ENCODE measurements at regions not wholly inside any gene's neighbourhood (a gene's known extent, or its start where the extent isn't known, plus 50 kb on each side); places are given as distances from the start of the nearest gene placed in this dataset.

DNA sequence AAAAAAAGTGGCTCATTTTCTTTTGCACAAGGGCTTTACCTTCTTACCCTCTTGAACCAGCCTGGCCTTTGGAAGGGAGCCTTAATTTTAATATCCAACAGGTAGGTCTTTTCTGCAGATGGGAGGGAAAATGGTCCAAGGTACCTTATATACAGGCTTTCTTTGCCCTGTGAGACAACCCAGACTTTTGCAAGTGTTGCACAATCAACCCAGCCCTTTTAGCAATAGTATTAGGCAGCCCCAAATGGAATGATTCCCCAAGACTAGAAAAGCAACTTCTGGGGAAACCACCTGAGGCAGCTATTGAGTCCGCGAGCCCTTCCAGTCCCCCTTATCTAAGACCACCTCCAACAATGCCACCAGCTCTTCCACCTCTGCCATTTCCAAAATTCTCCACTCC lies 1138.3 kb downstream of the XPNPEP1 start:
- Histone ChIP-seq H3K27me3 (ENCODE audit: control insufficient read depth in 1 of 2, insufficient read depth in 2 of 2, low read length in 2 of 2) (no peaks in the 10 kb centered on the region), H3K9me3 (ENCODE audit: control insufficient read depth in 2 of 2, low read length in 2 of 2) (peaks cover 6 to 14% of the 10 kb centered on the region in 2 donors), H3K36me3 (ENCODE audit: control insufficient read depth in 2 of 2, insufficient read depth in 2 of 2, low read length in 2 of 2) (no peaks in the 10 kb centered on the region), H3K27ac (ENCODE audit: low read length) (no peak overlapping the region), H3K4me1 (ENCODE audit: control insufficient read depth, insufficient read depth, low read length) (no peaks in the 10 kb centered on the region), H3K9ac (ENCODE audit: low read length in 2 of 2) (no peak overlapping the region), H3K4me3 (ENCODE audit: low read length in 2 of 2) (no peak overlapping the region)

DNA sequence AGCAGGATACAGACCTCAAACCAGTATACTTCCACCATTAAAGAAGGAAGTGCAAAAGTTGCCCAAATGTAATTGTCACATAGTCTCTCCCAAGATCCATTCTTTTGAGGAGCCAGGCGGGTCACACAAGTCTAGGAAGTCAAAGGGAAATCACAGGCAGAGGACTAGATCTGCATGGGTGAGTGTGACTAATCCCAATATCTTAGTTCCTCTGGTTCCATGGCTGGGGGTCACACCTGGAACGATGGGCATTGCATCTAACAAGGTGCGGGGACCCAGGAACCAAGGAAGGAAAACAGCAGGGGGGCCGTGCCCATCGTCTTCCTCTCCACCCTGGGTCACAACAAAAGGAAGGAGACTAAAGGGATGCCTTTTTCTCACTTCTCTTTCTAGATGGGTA lies 1138.8 kb downstream of the XPNPEP1 start:
- Histone ChIP-seq H3K27ac (ENCODE audit: low read length) (no peak overlapping the region), H3K27me3 (ENCODE audit: control insufficient read depth in 1 of 2, insufficient read depth in 2 of 2, low read length in 2 of 2) (no peaks in the 10 kb centered on the region), H3K36me3 (ENCODE audit: control insufficient read depth in 2 of 2, insufficient read depth in 2 of 2, low read length in 2 of 2) (no peaks in the 10 kb centered on the region), H3K4me3 (ENCODE audit: low read length in 2 of 2) (no peak overlapping the region), H3K9ac (ENCODE audit: low read length in 2 of 2) (no peak overlapping the region), H3K4me1 (ENCODE audit: control insufficient read depth, insufficient read depth, low read length) (no peaks in the 10 kb centered on the region), H3K9me3 (ENCODE audit: control insufficient read depth in 2 of 2, low read length in 2 of 2) (peaks cover 6 to 14% of the 10 kb centered on the region in 2 donors)

GRCh38 chr10:108783897-108784296 lies 1139.4 kb downstream of the XPNPEP1 start:
- no peaks in the 10 kb centered on the region for H3K27me3 ChIP-seq (ENCODE audit: control insufficient read depth in 1 of 2, insufficient read depth in 2 of 2, low read length in 2 of 2)
- no peaks in the 10 kb centered on the region for H3K4me1 ChIP-seq (ENCODE audit: control insufficient read depth, insufficient read depth, low read length)
- no peaks in the 10 kb centered on the region for H3K36me3 ChIP-seq (ENCODE audit: control insufficient read depth in 2 of 2, insufficient read depth in 2 of 2, low read length in 2 of 2)
- no peak overlapping the region for H3K9ac ChIP-seq (ENCODE audit: low read length in 2 of 2)
- H3K4me3 ChIP-seq (ENCODE audit: low read length in 2 of 2) = no peak overlapping the region
- H3K9me3 ChIP-seq (ENCODE audit: control insufficient read depth in 2 of 2, low read length in 2 of 2) = peaks cover 6 to 14% of the 10 kb centered on the region in 2 donors
- H3K27ac ChIP-seq (ENCODE audit: low read length) = no peak overlapping the region

DNA sequence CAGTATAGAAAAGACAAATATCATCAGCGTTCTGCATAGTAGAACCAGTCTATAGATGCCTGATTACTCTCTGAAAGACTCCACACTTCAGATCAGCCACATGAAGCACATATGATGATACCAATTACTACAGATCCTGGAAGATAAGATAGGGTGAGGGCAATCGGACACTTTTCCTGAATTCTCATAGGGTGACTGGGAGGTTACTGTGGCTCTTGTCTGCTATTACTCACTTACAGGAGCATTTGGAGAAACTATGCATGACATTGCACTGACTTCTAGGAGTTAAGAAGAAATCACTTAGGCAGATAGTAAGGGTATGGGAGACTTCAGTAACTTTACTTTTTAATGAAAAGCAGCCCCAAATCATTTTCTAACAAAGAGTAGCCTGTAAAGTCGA lies 1140.9 kb downstream of the XPNPEP1 start:
- H3K36me3 ChIP-seq (ENCODE audit: control insufficient read depth in 2 of 2, insufficient read depth in 2 of 2, low read length in 2 of 2) = no peaks in the 10 kb centered on the region
- H3K4me3 ChIP-seq (ENCODE audit: low read length in 2 of 2) = no peak overlapping the region
- H3K9ac ChIP-seq (ENCODE audit: low read length in 2 of 2) = no peak overlapping the region
- H3K27me3 ChIP-seq (ENCODE audit: control insufficient read depth in 1 of 2, insufficient read depth in 2 of 2, low read length in 2 of 2) = no peaks in the 10 kb centered on the region
- H3K27ac ChIP-seq (ENCODE audit: low read length) = no peak overlapping the region
- peaks cover 6 to 14% of the 10 kb centered on the region in 2 donors for H3K9me3 ChIP-seq (ENCODE audit: control insufficient read depth in 2 of 2, low read length in 2 of 2)
- no peaks in the 10 kb centered on the region for H3K4me1 ChIP-seq (ENCODE audit: control insufficient read depth, insufficient read depth, low read length)

GRCh38 chr10:108779501-108779900 lies 1143.8 kb downstream of the XPNPEP1 start:
- no peaks in the 10 kb centered on the region for H3K4me1 ChIP-seq (ENCODE audit: control insufficient read depth, insufficient read depth, low read length)
- no peak overlapping the region for H3K27ac ChIP-seq (ENCODE audit: low read length)
- no peak overlapping the region for H3K4me3 ChIP-seq (ENCODE audit: low read length in 2 of 2)
- peaks cover under 1 to 11% of the 10 kb centered on the region in 2 donors for H3K9me3 ChIP-seq (ENCODE audit: control insufficient read depth in 2 of 2, low read length in 2 of 2)
- H3K36me3 ChIP-seq (ENCODE audit: control insufficient read depth in 2 of 2, insufficient read depth in 2 of 2, low read length in 2 of 2) = no peaks in the 10 kb centered on the region
- H3K27me3 ChIP-seq (ENCODE audit: control insufficient read depth in 1 of 2, insufficient read depth in 2 of 2, low read length in 2 of 2) = no peaks in the 10 kb centered on the region
- H3K9ac ChIP-seq (ENCODE audit: low read length in 2 of 2) = no peak overlapping the region

- Histone ChIP-seq H3K27ac (ENCODE audit: low read length) (no peak overlapping the region), H3K4me3 (ENCODE audit: low read length in 2 of 2) (no peak overlapping the region), H3K9ac (ENCODE audit: low read length in 2 of 2) (no peak overlapping the region), H3K36me3 (ENCODE audit: control insufficient read depth in 2 of 2, insufficient read depth in 2 of 2, low read length in 2 of 2) (no peaks in the 10 kb centered on the region), H3K27me3 (ENCODE audit: control insufficient read depth in 1 of 2, insufficient read depth in 2 of 2, low read length in 2 of 2) (no peaks in the 10 kb centered on the region), H3K4me1 (ENCODE audit: control insufficient read depth, insufficient read depth, low read length) (no peaks in the 10 kb centered on the region), H3K9me3 (ENCODE audit: control insufficient read depth in 2 of 2, low read length in 2 of 2) (no peaks in the 10 kb centered on the region)
Observed at GRCh38 chr10:108775911-108776475, 1147.3 kb downstream of the XPNPEP1 start.

- no peaks in the 10 kb centered on the region for H3K4me1 ChIP-seq (ENCODE audit: control insufficient read depth, insufficient read depth, low read length)
- no peaks in the 10 kb centered on the region for H3K36me3 ChIP-seq (ENCODE audit: control insufficient read depth in 2 of 2, insufficient read depth in 2 of 2, low read length in 2 of 2)
- no peak overlapping the region for H3K4me3 ChIP-seq (ENCODE audit: low read length in 2 of 2)
- H3K27me3 ChIP-seq (ENCODE audit: control insufficient read depth in 1 of 2, insufficient read depth in 2 of 2, low read length in 2 of 2) = no peaks in the 10 kb centered on the region
- H3K27ac ChIP-seq (ENCODE audit: low read length) = no peak overlapping the region
- no peak overlapping the region for H3K9ac ChIP-seq (ENCODE audit: low read length in 2 of 2)
- no peaks in the 10 kb centered on the region for H3K9me3 ChIP-seq (ENCODE audit: control insufficient read depth in 2 of 2, low read length in 2 of 2)
Observed at GRCh38 chr10:108771106-108771505, 1152.2 kb downstream of the XPNPEP1 start.

GRCh38 chr10:108765794-108766193 lies 1157.5 kb downstream of the XPNPEP1 start:
- H3K9ac ChIP-seq (ENCODE audit: low read length in 2 of 2) = no peak overlapping the region
- H3K27me3 ChIP-seq (ENCODE audit: control insufficient read depth in 1 of 2, insufficient read depth in 2 of 2, low read length in 2 of 2) = no peaks in the 10 kb centered on the region
- no peak overlapping the region for H3K27ac ChIP-seq (ENCODE audit: low read length)
- H3K36me3 ChIP-seq (ENCODE audit: control insufficient read depth in 2 of 2, insufficient read depth in 2 of 2, low read length in 2 of 2) = no peaks in the 10 kb centered on the region
- no peaks in the 10 kb centered on the region for H3K4me1 ChIP-seq (ENCODE audit: control insufficient read depth, insufficient read depth, low read length)
- H3K9me3 ChIP-seq (ENCODE audit: control insufficient read depth in 2 of 2, low read length in 2 of 2) = no peaks in the 10 kb centered on the region
- no peak overlapping the region for H3K4me3 ChIP-seq (ENCODE audit: low read length in 2 of 2)

GRCh38 chr10:108757946-108758345 lies 1165.4 kb downstream of the XPNPEP1 start:
- Histone ChIP-seq H3K36me3 (ENCODE audit: control insufficient read depth in 2 of 2, insufficient read depth in 2 of 2, low read length in 2 of 2) (no peaks in the 10 kb centered on the region), H3K4me1 (ENCODE audit: control insufficient read depth, insufficient read depth, low read length) (no peaks in the 10 kb centered on the region), H3K27me3 (ENCODE audit: control insufficient read depth in 1 of 2, insufficient read depth in 2 of 2, low read length in 2 of 2) (no peaks in the 10 kb centered on the region), H3K9ac (ENCODE audit: low read length in 2 of 2) (no peak overlapping the region), H3K27ac (ENCODE audit: low read length) (no peak overlapping the region), H3K9me3 (ENCODE audit: control insufficient read depth in 2 of 2, low read length in 2 of 2) (no peaks in the 10 kb centered on the region), H3K4me3 (ENCODE audit: low read length in 2 of 2) (no peak overlapping the region)

- no peaks in the 10 kb centered on the region for H3K9me3 ChIP-seq (ENCODE audit: control insufficient read depth in 2 of 2, low read length in 2 of 2)
- no peaks in the 10 kb centered on the region for H3K4me1 ChIP-seq (ENCODE audit: control insufficient read depth, insufficient read depth, low read length)
- H3K9ac ChIP-seq (ENCODE audit: low read length in 2 of 2) = no peak overlapping the region
- H3K27me3 ChIP-seq (ENCODE audit: control insufficient read depth in 1 of 2, insufficient read depth in 2 of 2, low read length in 2 of 2) = no peaks in the 10 kb centered on the region
- no peak overlapping the region for H3K4me3 ChIP-seq (ENCODE audit: low read length in 2 of 2)
- H3K36me3 ChIP-seq (ENCODE audit: control insufficient read depth in 2 of 2, insufficient read depth in 2 of 2, low read length in 2 of 2) = no peaks in the 10 kb centered on the region
- no peak overlapping the region for H3K27ac ChIP-seq (ENCODE audit: low read length)
Observed at GRCh38 chr10:108755646-108756045, 1167.7 kb downstream of the XPNPEP1 start.

GRCh38 chr10:108753326-108753725 lies 1170.0 kb downstream of the XPNPEP1 start:
- no peak overlapping the region for H3K27ac ChIP-seq (ENCODE audit: low read length)
- no peak overlapping the region for H3K4me3 ChIP-seq (ENCODE audit: low read length in 2 of 2)
- H3K27me3 ChIP-seq (ENCODE audit: control insufficient read depth in 1 of 2, insufficient read depth in 2 of 2, low read length in 2 of 2) = no peaks in the 10 kb centered on the region
- no peaks in the 10 kb centered on the region for H3K36me3 ChIP-seq (ENCODE audit: control insufficient read depth in 2 of 2, insufficient read depth in 2 of 2, low read length in 2 of 2)
- no peaks in the 10 kb centered on the region for H3K4me1 ChIP-seq (ENCODE audit: control insufficient read depth, insufficient read depth, low read length)
- H3K9ac ChIP-seq (ENCODE audit: low read length in 2 of 2) = no peak overlapping the region
- no peaks in the 10 kb centered on the region for H3K9me3 ChIP-seq (ENCODE audit: control insufficient read depth in 2 of 2, low read length in 2 of 2)

All from stomach smooth muscle (tissue), 2 donors.